Osteocyte (in vitro differentiated cells): ENCODE measurements at regions not wholly inside any gene's neighbourhood (a gene's known extent, or its start where the extent isn't known, plus 50 kb on each side); places are given as distances from the start of the nearest gene placed in this dataset.

ENCODE experiments used
- DNase-seq: peaks from one replicate; pipeline ENCODE4 v3.0.0; 2021; ENCODE audit warnings: mixed read lengths; ENCODE audit not compliant: unreplicated experiment; ENCODE audit errors: extremely low spot score
- H3K27ac Mint-ChIP-seq: one replicate; pipeline ENCODE4 v1.8.0; 2021; ENCODE audit warnings: mild to moderate bottlenecking, mixed read lengths; ENCODE audit not compliant: unreplicated experiment
- H3K27me3 Mint-ChIP-seq: one replicate; pipeline ENCODE4 v1.8.0; 2021; ENCODE audit warnings: mixed read lengths; ENCODE audit not compliant: unreplicated experiment
- H3K36me3 Mint-ChIP-seq: one replicate; pipeline ENCODE4 v1.8.0; 2021; ENCODE audit warnings: mixed read lengths; ENCODE audit not compliant: unreplicated experiment
- H3K4me1 Mint-ChIP-seq: one replicate; pipeline ENCODE4 v1.8.0; 2021; ENCODE audit warnings: mixed read lengths; ENCODE audit not compliant: unreplicated experiment
- H3K4me3 Mint-ChIP-seq: one replicate; pipeline ENCODE4 v1.8.0; 2021; ENCODE audit warnings: mild to moderate bottlenecking, moderate library complexity, mixed read lengths; ENCODE audit not compliant: unreplicated experiment
- H3K9me3 Mint-ChIP-seq: one replicate; pipeline ENCODE4 v1.8.0; 2021; ENCODE audit warnings: mixed read lengths; ENCODE audit not compliant: unreplicated experiment
- CTCF ChIP-seq: fragments of 200-600 bp; sonication (generic); IDR thresholded peaks from 2 replicates; pipeline ENCODE4 v1.5.0; 2021; ENCODE audit warnings: antibody characterized with exemption, mild to moderate bottlenecking, moderate library complexity

- no peak overlapping the region for H3K4me3 Mint-ChIP-seq
- no peak overlapping the region for H3K27ac Mint-ChIP-seq
- no peak for DNase-seq
- no peaks in the 10 kb centered on the region for H3K27me3 Mint-ChIP-seq
- no peak for TF ChIP-seq CTCF
- no peaks in the 10 kb centered on the region for H3K36me3 Mint-ChIP-seq
- H3K9me3 Mint-ChIP-seq: no peaks in the 10 kb centered on the region
- no peaks in the 10 kb centered on the region for H3K4me1 Mint-ChIP-seq
Measured at GRCh38 chr20:22245139-22245538, 339.2 kb downstream of the FOXA2 start.

GRCh38 chr20:22243067-22243466 is 341.3 kb downstream of the FOXA2 start:
- H3K27me3 Mint-ChIP-seq: no peaks in the 10 kb centered on the region
- peaks cover 5% of the 10 kb centered on the region for H3K9me3 Mint-ChIP-seq
- DNase-seq: no peak
- no peaks in the 10 kb centered on the region for H3K36me3 Mint-ChIP-seq
- H3K4me3 Mint-ChIP-seq: no peak overlapping the region
- H3K27ac Mint-ChIP-seq: no peak overlapping the region
- no peaks in the 10 kb centered on the region for H3K4me1 Mint-ChIP-seq
- no peak for TF ChIP-seq CTCF

- no peak for DNase-seq
- Mint-ChIP-seq H3K27me3 (no peaks in the 10 kb centered on the region), H3K4me3 (no peak overlapping the region), H3K9me3 (peaks cover 5% of the 10 kb centered on the region), H3K27ac (no peak overlapping the region), H3K4me1 (no peaks in the 10 kb centered on the region), H3K36me3 (no peaks in the 10 kb centered on the region)
- no peak for TF ChIP-seq CTCF
Measured at GRCh38 chr20:22241609-22242008, 342.8 kb downstream of the FOXA2 start.

GRCh38 chr20:22232923-22233322 is 351.4 kb downstream of the FOXA2 start:
- TF ChIP-seq CTCF: no peak
- H3K27ac Mint-ChIP-seq: no peak overlapping the region
- no peak overlapping the region for H3K4me3 Mint-ChIP-seq
- H3K4me1 Mint-ChIP-seq: no peaks in the 10 kb centered on the region
- no peaks in the 10 kb centered on the region for H3K27me3 Mint-ChIP-seq
- H3K9me3 Mint-ChIP-seq: no peaks in the 10 kb centered on the region
- DNase-seq: no peak
- no peaks in the 10 kb centered on the region for H3K36me3 Mint-ChIP-seq

GRCh38 chr20:22232473-22232872 is 351.9 kb downstream of the FOXA2 start:
- no peaks in the 10 kb centered on the region for H3K9me3 Mint-ChIP-seq
- no peaks in the 10 kb centered on the region for H3K36me3 Mint-ChIP-seq
- H3K27me3 Mint-ChIP-seq: no peaks in the 10 kb centered on the region
- DNase-seq: no peak
- H3K4me1 Mint-ChIP-seq: no peaks in the 10 kb centered on the region
- H3K4me3 Mint-ChIP-seq: no peak overlapping the region
- H3K27ac Mint-ChIP-seq: no peak overlapping the region
- TF ChIP-seq CTCF: no peak
